ENCODE measurements at regions not wholly inside any gene's neighbourhood (a gene's known extent, or its start where the extent isn't known, plus 50 kb on each side); places are given as distances from the start of the nearest gene placed in this dataset.

GRCh38 chr5:99715921-99716320 is 787.1 kb upstream of the CHD1 start:
- no peak for ATAC-seq
- no peak for TF ChIP-seq ISL1 (CRISPR knock-in tag; IDR thresholded peaks at IDR 0.05)
- no peak for TF ChIP-seq SNAI2 (CRISPR knock-in tag; IDR thresholded peaks at IDR 0.05)
- TF ChIP-seq ZFP30 (CRISPR knock-in tag; IDR thresholded peaks at IDR 0.05), result no peak
- TF ChIP-seq TCF4 (CRISPR knock-in tag; IDR thresholded peaks at IDR 0.05; ENCODE audit: borderline replicate concordance), result no peak
- TF ChIP-seq, protein P1, sequence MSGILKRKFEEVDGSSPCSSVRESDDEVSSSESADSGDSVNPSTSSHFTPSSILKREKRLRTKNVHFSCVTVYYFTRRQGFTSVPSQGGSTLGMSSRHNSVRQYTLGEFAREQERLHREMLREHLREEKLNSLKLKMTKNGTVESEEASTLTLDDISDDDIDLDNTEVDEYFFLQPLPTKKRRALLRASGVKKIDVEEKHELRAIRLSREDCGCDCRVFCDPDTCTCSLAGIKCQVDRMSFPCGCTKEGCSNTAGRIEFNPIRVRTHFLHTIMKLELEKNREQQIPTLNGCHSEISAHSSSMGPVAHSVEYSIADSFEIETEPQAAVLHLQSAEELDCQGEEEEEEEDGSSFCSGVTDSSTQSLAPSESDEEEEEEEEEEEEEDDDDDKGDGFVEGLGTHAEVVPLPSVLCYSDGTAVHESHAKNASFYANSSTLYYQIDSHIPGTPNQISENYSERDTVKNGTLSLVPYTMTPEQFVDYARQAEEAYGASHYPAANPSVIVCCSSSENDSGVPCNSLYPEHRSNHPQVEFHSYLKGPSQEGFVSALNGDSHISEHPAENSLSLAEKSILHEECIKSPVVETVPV (CRISPR knock-in tag; IDR thresholded peaks at IDR 0.05), result no peak
- TF ChIP-seq ZNF8 (CRISPR knock-in tag; IDR thresholded peaks at IDR 0.05), result no peak
- no peak for TF ChIP-seq ZNF70 (CRISPR knock-in tag; IDR thresholded peaks at IDR 0.05)
- no peak for TF ChIP-seq ESRRG (CRISPR knock-in tag; IDR thresholded peaks at IDR 0.05)
- no peak for TF ChIP-seq ZFP3 (CRISPR knock-in tag; IDR thresholded peaks at IDR 0.05)
- no peak for TF ChIP-seq TSHZ2 (CRISPR knock-in tag; IDR thresholded peaks at IDR 0.05)

DNA sequence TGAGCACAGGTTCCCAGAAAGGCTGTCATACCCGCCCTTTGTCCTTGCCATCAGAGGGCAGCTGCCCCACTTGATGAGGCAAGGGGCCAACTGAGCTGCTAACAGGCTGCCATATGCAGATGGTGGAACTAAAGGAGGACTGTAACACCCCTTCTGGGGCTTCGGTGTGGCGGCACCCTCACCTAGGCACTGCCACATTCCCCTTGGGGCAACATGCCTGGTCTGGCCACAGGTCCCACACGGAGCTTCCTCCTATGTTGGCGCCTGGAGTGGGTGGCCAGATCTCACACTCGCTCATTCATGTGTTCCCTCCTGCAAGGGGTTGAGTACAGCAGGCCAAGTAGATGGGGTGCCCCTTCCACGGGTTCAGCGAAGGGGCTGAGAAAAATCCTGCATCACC is 777.4 kb upstream of the CHD1 start:
- TF ChIP-seq TOX (CRISPR knock-in tag; IDR thresholded peaks at IDR 0.05; ENCODE audit: borderline replicate concordance) (no peak), ZNF8 (CRISPR knock-in tag; IDR thresholded peaks at IDR 0.05) (no peak), TSHZ2 (CRISPR knock-in tag; IDR thresholded peaks at IDR 0.05) (no peak), ZFP3 (CRISPR knock-in tag; IDR thresholded peaks at IDR 0.05) (no peak), CREB5 (CRISPR knock-in tag; IDR thresholded peaks at IDR 0.05; ENCODE audit: low read depth) (no peak), ESRRG (CRISPR knock-in tag; IDR thresholded peaks at IDR 0.05) (no peak), PPARA (CRISPR knock-in tag; IDR thresholded peaks at IDR 0.05; ENCODE audit: borderline replicate concordance) (no peak), RARB (CRISPR knock-in tag; IDR thresholded peaks at IDR 0.05) (no peak), BACH2 (CRISPR knock-in tag; IDR thresholded peaks at IDR 0.05; ENCODE audit: borderline replicate concordance) (no peak), ZNF70 (CRISPR knock-in tag; IDR thresholded peaks at IDR 0.05) (no peak), CSDC2 (CRISPR knock-in tag; IDR thresholded peaks at IDR 0.05) (no peak), ZC3H10 (CRISPR knock-in tag; IDR thresholded peaks at IDR 0.05) (no peak)
- TF ChIP-seq, protein P2, sequence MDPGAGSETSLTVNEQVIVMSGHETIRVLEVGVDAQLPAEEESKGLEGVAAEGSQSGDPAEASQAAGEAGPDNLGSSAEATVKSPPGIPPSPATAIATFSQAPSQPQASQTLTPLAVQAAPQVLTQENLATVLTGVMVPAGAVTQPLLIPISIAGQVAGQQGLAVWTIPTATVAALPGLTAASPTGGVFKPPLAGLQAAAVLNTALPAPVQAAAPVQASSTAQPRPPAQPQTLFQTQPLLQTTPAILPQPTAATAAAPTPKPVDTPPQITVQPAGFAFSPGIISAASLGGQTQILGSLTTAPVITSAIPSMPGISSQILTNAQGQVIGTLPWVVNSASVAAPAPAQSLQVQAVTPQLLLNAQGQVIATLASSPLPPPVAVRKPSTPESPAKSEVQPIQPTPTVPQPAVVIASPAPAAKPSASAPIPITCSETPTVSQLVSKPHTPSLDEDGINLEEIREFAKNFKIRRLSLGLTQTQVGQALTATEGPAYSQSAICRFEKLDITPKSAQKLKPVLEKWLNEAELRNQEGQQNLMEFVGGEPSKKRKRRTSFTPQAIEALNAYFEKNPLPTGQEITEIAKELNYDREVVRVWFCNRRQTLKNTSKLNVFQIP (CRISPR knock-in tag; IDR thresholded peaks at IDR 0.05; ENCODE audit: borderline replicate concordance, low read depth), result no peak
- TF ChIP-seq, protein P3, sequence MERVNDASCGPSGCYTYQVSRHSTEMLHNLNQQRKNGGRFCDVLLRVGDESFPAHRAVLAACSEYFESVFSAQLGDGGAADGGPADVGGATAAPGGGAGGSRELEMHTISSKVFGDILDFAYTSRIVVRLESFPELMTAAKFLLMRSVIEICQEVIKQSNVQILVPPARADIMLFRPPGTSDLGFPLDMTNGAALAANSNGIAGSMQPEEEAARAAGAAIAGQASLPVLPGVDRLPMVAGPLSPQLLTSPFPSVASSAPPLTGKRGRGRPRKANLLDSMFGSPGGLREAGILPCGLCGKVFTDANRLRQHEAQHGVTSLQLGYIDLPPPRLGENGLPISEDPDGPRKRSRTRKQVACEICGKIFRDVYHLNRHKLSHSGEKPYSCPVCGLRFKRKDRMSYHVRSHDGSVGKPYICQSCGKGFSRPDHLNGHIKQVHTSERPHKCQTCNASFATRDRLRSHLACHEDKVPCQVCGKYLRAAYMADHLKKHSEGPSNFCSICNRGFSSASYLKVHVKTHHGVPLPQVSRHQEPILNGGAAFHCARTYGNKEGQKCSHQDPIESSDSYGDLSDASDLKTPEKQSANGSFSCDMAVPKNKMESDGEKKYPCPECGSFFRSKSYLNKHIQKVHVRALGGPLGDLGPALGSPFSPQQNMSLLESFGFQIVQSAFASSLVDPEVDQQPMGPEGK (CRISPR knock-in tag; IDR thresholded peaks at IDR 0.05; ENCODE audit: borderline replicate concordance), result no peak
- no peak for ATAC-seq

All from SK-N-SH treated with all-trans-retinoic acid at 6 μM for 48 hours (cell line).